ENCODE measurements at regions not wholly inside any gene's neighbourhood (a gene's known extent, or its start where the extent isn't known, plus 50 kb on each side); places are given as distances from the start of the nearest gene placed in this dataset.
A peak's percentile ranks its signal among the peaks of the same experiment; 100 is the strongest.
"Not testable (repeated sequence)": the region's sequence is repeated elsewhere in the genome, so short reads cannot be mapped to it uniquely, and the experiment has no call there.

GRCh38 chr1:66424530-66424929 lies 109.4 kb upstream of the SGIP1 start:
- not testable (repeated sequence) for DNase-seq

- no peak for DNase-seq
Measured at GRCh38 chr1:66426239-66426853, 107.6 kb upstream of the SGIP1 start.

DNA sequence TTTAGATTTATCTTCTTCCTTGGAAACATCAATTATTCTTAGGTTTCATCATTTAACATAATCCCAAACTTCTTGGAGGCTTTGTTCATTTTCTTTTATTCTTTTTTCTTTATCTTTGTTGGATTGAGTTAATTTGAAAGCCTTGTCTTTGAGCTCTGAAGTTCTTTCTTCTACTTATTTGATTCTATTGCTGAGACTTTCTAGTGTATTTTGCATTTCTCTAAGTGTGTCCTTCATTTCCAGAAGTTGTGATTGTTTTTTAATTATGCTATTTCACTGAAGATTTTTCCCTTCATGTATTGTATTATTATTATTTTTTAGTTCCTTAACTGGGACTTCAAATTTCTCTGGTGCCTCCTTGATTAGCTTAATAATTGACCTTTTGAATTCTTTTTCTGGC lies 103.1 kb upstream of the SGIP1 start:
- not testable (repeated sequence) for DNase-seq

DNA sequence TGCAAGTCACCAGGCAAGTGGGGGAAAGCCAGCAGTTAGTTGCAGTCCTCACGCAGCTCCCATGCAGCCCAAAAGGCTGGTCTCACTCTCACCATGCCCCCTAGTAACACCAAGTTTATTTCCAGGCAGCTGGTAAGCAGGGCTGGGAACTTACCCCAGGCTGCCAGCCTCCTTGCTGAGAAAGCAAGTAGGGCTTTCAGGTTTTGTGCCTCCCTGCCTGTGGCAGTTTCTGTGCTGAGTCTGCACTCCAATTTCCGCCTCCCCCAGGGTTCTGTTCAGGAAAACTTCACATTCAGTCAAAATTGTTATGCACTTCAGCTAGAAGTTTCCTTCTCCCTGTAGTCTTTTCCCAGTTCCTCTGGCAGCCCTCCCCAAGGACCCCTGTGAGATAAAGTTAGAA lies 102.0 kb upstream of the SGIP1 start:
- no peak for DNase-seq

DNA sequence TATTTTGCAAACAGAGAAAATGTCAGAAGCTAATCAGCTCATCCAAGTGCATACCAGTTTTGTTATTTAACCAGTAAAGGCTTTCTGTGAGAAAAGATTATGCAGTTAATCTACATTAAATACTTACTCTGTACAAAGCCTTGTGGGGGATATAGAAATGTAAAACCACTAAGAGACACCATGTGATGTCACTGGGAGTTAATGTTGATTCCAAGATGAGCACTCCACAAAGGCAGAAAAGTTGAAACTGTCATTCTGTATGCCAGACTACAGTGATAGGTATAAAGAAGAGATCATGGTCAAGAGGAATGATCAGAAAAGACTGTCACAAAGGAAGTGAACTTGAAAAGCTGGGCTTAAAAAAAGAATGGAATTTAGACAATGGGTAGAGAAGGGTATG lies 100.3 kb upstream of the SGIP1 start:
- DNase-seq: no peak

DNA sequence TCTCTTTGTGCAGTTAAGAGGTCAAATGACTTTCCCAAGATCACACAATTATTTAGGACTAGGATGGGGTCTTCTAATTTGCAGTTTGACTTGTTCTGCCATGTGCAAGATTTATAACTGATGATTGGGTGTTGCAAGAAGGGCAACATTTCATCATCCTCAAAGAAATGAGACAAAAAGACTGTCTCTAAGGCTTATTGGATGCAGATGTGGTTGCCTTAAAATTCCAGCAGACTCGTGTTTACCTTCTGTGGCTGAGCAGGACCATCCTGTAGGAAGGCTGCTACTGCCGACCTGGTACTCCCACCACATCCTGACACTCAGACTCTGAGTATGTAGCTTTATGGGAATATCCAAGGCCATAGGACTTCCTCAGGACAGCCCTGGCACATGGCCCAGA lies 99.9 kb upstream of the SGIP1 start:
- DNase-seq: no peak

- no peak for DNase-seq
Measured at GRCh38 chr1:66435541-66435940, 98.4 kb upstream of the SGIP1 start.

GRCh38 chr1:66436378-66437135 lies 97.4 kb upstream of the SGIP1 start:
- DNase-seq: no peak

DNA sequence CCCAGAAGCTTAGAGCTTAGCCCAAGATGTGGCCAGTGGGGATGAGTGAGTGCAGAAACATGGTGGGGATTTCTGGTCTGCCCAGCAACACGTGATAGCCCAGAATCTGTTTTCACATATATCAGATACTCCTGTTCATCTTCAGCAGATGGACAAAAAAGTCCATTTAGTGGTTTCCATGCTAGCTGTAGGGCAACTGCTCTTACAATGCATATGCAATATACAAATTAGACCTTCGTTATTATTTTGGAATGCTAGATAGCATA lies 96.9 kb upstream of the SGIP1 start:
- DNase-seq: no peak

DNA sequence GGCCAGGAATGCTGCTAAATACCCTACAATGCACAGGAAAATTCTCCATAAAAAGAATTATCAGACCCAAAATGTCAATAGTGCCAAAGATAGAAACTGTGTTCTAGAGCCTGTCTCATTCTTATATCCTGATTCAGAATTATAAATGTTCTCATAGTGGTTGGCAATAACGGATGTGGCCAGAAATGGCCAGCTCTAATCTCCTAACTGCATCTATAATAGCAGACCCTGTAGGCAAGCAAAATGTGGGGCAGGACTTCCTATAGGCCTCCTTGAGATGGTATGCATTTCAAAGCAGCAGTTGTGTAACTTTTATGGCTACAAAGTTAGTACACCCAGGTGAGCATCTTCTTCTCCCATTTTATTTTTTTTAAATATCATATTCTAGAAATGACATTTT lies 95.9 kb upstream of the SGIP1 start:
- DNase-seq: no peak

- no peak for DNase-seq
Measured at GRCh38 chr1:66438501-66438900, 95.5 kb upstream of the SGIP1 start.

DNA sequence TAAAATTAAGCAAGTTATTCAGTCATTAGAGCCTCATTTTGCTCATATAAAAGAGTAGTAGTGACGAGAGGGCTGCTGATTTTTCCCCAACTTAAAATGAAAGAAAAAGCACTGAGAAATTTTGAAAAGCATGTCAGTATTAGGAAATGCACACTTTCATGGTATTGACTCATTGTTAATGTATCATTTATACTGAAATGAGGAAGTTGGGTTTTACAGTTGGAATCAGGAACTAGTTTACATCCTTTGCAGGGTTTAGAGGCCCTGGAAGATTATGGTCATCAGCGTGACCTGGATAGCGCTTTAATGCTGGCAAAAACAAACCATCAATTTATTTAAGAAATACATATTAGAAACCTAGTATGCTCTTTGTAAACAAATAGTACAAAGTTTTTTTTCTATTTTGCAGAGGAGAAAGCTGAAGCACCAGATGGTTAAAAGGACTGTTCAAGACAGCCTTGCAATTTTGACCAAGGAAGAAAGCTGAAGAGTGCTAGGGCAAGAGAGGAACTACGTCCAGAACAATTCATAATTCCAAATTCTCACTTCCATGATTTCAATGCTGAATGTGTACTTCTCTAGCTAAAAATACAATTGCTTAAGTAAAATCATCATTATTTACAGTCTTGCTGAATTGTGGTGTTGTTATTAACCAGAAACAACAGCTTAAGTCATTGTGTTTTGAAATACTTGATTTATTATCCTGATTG lies 94.8 kb upstream of the SGIP1 start:
- no peak for DNase-seq

GRCh38 chr1:66443793-66444192 lies 90.2 kb upstream of the SGIP1 start:
- no peak for DNase-seq

- DNase-seq: no peak
Measured at GRCh38 chr1:66444438-66445265, 89.3 kb upstream of the SGIP1 start.

DNA sequence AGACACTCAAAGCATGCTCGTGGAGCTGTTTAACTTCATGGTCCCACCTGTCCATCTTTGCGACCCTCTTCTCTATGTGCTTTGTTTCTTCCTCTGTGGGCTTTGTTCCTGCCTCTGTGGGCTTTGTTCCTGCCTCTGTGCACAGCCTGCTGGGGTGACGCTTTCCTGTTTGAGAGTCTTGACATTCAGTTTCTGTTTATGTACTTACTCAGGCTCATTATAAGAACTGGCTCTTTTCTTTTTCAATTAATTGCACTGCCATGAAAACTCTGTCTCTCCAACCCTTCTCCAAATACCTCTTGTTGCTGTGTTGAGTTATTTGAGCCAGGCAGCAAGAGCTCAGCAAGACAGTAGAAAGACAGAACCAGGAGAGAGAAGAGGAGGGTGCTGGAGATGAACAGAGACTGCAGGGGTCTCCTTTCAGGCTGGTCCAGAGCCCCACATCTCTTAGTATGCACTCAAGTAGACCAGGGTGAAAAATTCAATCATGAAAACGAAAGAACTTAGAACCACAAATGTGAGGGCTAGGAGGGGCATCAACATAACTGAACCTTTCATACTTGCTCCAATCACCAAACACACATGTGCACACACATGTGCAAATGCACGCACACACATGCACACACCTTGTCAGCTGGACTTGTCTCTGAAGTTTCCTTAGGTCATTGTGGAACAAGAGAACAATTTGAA lies 88.3 kb upstream of the SGIP1 start:
- peak; percentile 28 for DNase-seq

- DNase-seq: peak; percentile 37
Measured at GRCh38 chr1:66446261-66447001, 87.5 kb upstream of the SGIP1 start.

- DNase-seq: no peak
Measured at GRCh38 chr1:66450043-66450514, 83.9 kb upstream of the SGIP1 start.

DNA sequence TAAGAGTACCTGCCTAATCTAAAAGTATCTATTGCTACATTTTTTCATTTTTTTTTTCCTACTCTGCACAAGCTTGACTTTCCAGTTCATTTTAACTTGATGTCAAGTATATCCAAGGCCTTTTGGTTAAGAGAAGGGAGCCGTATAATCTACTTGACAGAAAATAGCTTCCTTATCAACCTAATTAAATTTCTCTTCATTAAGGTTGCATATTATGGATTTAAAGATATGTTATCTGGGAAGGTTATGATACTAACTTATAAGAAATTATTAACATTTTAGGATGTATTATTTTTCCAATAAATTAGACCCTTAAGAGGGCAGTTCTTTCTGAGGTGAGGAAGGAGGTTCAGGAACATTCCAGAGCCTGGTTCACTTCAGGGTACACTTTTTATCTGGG lies 83.1 kb upstream of the SGIP1 start:
- DNase-seq: no peak

- no peak for DNase-seq
Measured at GRCh38 chr1:66452162-66452561, 81.8 kb upstream of the SGIP1 start.

DNA sequence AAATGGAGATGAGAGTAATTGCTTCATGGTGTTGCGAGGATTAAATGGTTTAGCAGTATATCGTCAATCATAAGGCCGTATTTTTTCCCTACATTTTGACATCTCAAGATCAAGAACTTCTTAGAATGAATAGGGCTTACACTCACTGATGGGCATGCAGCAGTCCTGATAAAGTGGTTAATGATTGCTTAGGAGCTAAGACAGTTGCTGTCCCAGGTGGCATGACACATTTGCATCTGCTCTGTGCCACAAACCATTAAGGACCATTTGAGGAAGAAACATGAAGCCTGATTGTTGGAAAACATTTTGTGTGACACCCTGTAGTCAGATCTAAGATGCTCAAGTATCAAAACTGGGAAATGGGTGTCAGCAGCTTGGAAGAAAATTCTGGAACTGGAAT lies 81.0 kb upstream of the SGIP1 start:
- no peak for DNase-seq

GRCh38 chr1:66455446-66455845 lies 78.5 kb upstream of the SGIP1 start:
- DNase-seq: no peak

DNA sequence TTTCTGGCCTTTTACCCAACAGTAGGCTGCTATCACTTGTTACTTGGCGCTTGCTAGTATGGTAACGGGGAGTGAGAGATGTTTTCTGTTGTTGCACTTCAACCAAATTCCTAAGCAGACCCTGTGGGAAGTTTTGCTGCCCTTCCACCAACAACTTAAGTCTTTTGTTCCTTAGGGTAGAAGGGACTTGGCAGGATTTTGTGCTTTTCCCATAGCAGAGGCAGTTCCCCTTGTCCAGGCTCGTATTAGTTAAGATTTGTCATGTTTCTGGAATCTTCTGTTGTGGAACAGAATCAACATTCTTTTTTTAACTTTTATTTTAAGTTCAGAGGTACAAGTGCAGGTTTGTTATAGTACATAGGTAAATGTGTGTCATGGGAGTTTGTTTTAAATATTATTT lies 73.2 kb upstream of the SGIP1 start:
- DNase-seq: no peak
